ENCODE measurements at regions not wholly inside any gene's neighbourhood (a gene's known extent, or its start where the extent isn't known, plus 50 kb on each side); places are given as distances from the start of the nearest gene placed in this dataset.

DNA sequence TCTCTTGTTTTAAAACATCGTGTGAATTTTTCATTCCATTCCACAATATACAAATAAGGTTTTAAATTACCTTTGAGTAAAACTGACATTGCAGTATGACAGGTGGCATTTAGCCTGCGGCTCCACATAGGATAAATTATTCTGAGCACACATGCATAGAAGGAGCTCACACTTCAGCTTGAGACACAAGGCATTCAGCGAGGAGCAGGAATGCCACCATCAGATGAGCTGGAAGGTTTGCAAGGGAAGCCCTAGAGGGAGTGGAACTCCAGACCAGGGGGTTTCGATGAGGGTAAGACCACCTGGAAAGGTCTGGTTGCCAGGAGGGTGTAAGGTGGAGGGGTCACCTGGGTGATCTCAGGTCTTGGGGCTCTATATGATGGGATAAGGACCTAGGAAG is 259.0 kb upstream of the ADRA1B start:
- TF ChIP-seq GATA2 (IDR thresholded peaks at IDR 0.05; ENCODE audit: low read depth, low read length) (no peak), GATA3 (IDR thresholded peaks at IDR 0.05; ENCODE audit: low read depth, low read length) (no peak)

Measured in SH-SY5Y (cell line).